ENCODE measurements at regions not wholly inside any gene's neighbourhood (a gene's known extent, or its start where the extent isn't known, plus 50 kb on each side); places are given as distances from the start of the nearest gene placed in this dataset.

- Histone ChIP-seq H3K36me3 (ENCODE audit: control insufficient read depth in 2 of 2, extremely low read depth in 1 of 2, insufficient read depth in 2 of 2, low read length in 2 of 2) (no peaks in the 10 kb centered on the region), H3K79me2 (ENCODE audit: control insufficient read depth, insufficient read depth, low read length) (no peaks in the 10 kb centered on the region), H3K4me1 (ENCODE audit: control insufficient read depth, extremely low read depth, insufficient read depth, low read length) (no peaks in the 10 kb centered on the region), H3K9me1 (ENCODE audit: control insufficient read depth, extremely low read depth, insufficient read depth, low read length) (no peaks in the 10 kb centered on the region), H3K4me3 (ENCODE audit: control insufficient read depth in 2 of 3, extremely low read depth in 1 of 3, insufficient read depth in 2 of 3, low read depth in 1 of 3, low read length in 3 of 3) (no peak overlapping the region), H3K4me2 (ENCODE audit: control insufficient read depth, extremely low read depth, insufficient read depth, low read depth, low read length) (no peak overlapping the region), H4K20me1 (ENCODE audit: control insufficient read depth, extremely low read depth, insufficient read depth, low read length) (no peaks in the 10 kb centered on the region), H3K27me3 (ENCODE audit: control insufficient read depth, extremely low read depth, insufficient read depth, low read length) (no peaks in the 10 kb centered on the region), H2AFZ (ENCODE audit: control insufficient read depth, low read length) (no peak overlapping the region), H3K27ac (ENCODE audit: control insufficient read depth, insufficient read depth, low read length) (no peak overlapping the region), H3K9ac (ENCODE audit: control insufficient read depth, extremely low read depth, insufficient read depth, low read length) (no peak overlapping the region), H3K9me3 (ENCODE audit: control insufficient read depth, low read depth, low read length) (no peaks in the 10 kb centered on the region)
- dilution Hi-C loops (cut with MboI; ENCODE audit: extremely low pct_ligation_motif_present, low sequenced_read_pairs) = no loop called here
- TF ChIP-seq CTCF (optimal IDR thresholded peaks at IDR 0.05 in 1 of 3, IDR thresholded peaks at IDR 0.05 in 1 of 3, conservative IDR thresholded peaks at IDR 0.05 in 1 of 3; ENCODE audit: extremely low read depth in 1 of 3, insufficient read depth in 2 of 3, low read length in 3 of 3) (no peak), EZH2 (IDR thresholded peaks at IDR 0.05; ENCODE audit: low read length) (no peak)
- DNase-seq (ENCODE audit: low read depth, low spot score) = no peak
- FAIRE-seq = no peak
Measured at GRCh38 chr1:64327119-64327518, 123.7 kb downstream of the UBE2U start.

- H3K36me3 ChIP-seq (ENCODE audit: control insufficient read depth in 2 of 2, extremely low read depth in 1 of 2, insufficient read depth in 2 of 2, low read length in 2 of 2) = no peaks in the 10 kb centered on the region
- FAIRE-seq (no peak), DNase-seq (ENCODE audit: low read depth, low spot score) (no peak)
- H3K9ac ChIP-seq (ENCODE audit: control insufficient read depth, extremely low read depth, insufficient read depth, low read length) = no peak overlapping the region
- no peak overlapping the region for H3K4me2 ChIP-seq (ENCODE audit: control insufficient read depth, extremely low read depth, insufficient read depth, low read depth, low read length)
- TF ChIP-seq EZH2 (IDR thresholded peaks at IDR 0.05; ENCODE audit: low read length) (no peak), CTCF (optimal IDR thresholded peaks at IDR 0.05 in 1 of 3, IDR thresholded peaks at IDR 0.05 in 1 of 3, conservative IDR thresholded peaks at IDR 0.05 in 1 of 3; ENCODE audit: extremely low read depth in 1 of 3, insufficient read depth in 2 of 3, low read length in 3 of 3) (no peak)
- no peaks in the 10 kb centered on the region for H3K4me1 ChIP-seq (ENCODE audit: control insufficient read depth, extremely low read depth, insufficient read depth, low read length)
- no peaks in the 10 kb centered on the region for H3K9me1 ChIP-seq (ENCODE audit: control insufficient read depth, extremely low read depth, insufficient read depth, low read length)
- H4K20me1 ChIP-seq (ENCODE audit: control insufficient read depth, extremely low read depth, insufficient read depth, low read length) = no peaks in the 10 kb centered on the region
- no peaks in the 10 kb centered on the region for H3K9me3 ChIP-seq (ENCODE audit: control insufficient read depth, low read depth, low read length)
- H3K4me3 ChIP-seq (ENCODE audit: control insufficient read depth in 2 of 3, extremely low read depth in 1 of 3, insufficient read depth in 2 of 3, low read depth in 1 of 3, low read length in 3 of 3) = no peak overlapping the region
- H3K79me2 ChIP-seq (ENCODE audit: control insufficient read depth, insufficient read depth, low read length) = no peaks in the 10 kb centered on the region
- no peaks in the 10 kb centered on the region for H3K27me3 ChIP-seq (ENCODE audit: control insufficient read depth, extremely low read depth, insufficient read depth, low read length)
- no peak overlapping the region for H3K27ac ChIP-seq (ENCODE audit: control insufficient read depth, insufficient read depth, low read length)
- H2AFZ ChIP-seq (ENCODE audit: control insufficient read depth, low read length) = no peak overlapping the region
- dilution Hi-C loops (cut with MboI; ENCODE audit: extremely low pct_ligation_motif_present, low sequenced_read_pairs) = no loop called here
Measured at GRCh38 chr1:64328193-64328592, 124.8 kb downstream of the UBE2U start.
